Kidney epithelial cell (primary cell): ENCODE measurements at regions not wholly inside any gene's neighbourhood (a gene's known extent, or its start where the extent isn't known, plus 50 kb on each side); places are given as distances from the start of the nearest gene placed in this dataset.

Source experiments
- DNase-seq: peaks from one replicate; pipeline ENCODE4 v3.0.0-alpha.2; 2010; ENCODE audit warnings: low read depth
- H3K27me3 ChIP-seq: 2 replicates; pipeline ENCODE4 v1.6.0; 2011; ENCODE audit warnings: low read length; ENCODE audit not compliant: control insufficient read depth, insufficient read depth
- H3K36me3 ChIP-seq: 2 replicates; pipeline ENCODE4 v1.5.1; 2011; ENCODE audit warnings: low read length; ENCODE audit not compliant: control insufficient read depth, insufficient read depth
- H3K4me3 ChIP-seq: 2 replicates; pipeline ENCODE4 v1.5.1; 2011; ENCODE audit warnings: low read depth, mild to moderate bottlenecking, control low read depth, low read length
- TF ChIP-seq, protein P1 (sequence below): IDR thresholded peaks from 2 replicates; pipeline ENCODE4 v1.5.1; 2011; ENCODE audit warnings: mild to moderate bottlenecking, moderate library complexity, low read length, control low read depth, inconsistent platforms; ENCODE audit not compliant: insufficient read depth, poor library complexity, severe bottlenecking

DNA sequence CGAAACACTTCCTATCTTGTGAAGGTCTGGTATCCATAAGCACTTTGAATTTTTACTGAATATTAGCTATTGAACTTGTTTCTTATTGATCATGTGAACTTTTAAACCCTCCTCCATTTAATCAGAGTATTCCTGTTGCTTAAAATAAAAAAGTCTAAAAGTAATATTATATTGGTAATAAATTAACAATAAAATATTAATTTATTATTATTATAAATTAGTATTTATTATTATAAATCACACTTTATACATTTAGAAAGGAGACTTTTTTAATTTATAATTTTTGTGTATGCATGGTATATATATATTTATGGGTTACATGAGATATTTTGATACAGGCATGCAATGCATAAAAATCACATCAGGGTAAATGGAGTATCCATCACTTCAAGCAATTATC is 295.4 kb upstream of the NETO1 start:
- no peaks in the 10 kb centered on the region for H3K27me3 ChIP-seq
- TF ChIP-seq, protein P1, sequence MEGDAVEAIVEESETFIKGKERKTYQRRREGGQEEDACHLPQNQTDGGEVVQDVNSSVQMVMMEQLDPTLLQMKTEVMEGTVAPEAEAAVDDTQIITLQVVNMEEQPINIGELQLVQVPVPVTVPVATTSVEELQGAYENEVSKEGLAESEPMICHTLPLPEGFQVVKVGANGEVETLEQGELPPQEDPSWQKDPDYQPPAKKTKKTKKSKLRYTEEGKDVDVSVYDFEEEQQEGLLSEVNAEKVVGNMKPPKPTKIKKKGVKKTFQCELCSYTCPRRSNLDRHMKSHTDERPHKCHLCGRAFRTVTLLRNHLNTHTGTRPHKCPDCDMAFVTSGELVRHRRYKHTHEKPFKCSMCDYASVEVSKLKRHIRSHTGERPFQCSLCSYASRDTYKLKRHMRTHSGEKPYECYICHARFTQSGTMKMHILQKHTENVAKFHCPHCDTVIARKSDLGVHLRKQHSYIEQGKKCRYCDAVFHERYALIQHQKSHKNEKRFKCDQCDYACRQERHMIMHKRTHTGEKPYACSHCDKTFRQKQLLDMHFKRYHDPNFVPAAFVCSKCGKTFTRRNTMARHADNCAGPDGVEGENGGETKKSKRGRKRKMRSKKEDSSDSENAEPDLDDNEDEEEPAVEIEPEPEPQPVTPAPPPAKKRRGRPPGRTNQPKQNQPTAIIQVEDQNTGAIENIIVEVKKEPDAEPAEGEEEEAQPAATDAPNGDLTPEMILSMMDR: no peak
- no peak for DNase-seq
- H3K4me3 ChIP-seq: no peak overlapping the region
- no peaks in the 10 kb centered on the region for H3K36me3 ChIP-seq

DNA sequence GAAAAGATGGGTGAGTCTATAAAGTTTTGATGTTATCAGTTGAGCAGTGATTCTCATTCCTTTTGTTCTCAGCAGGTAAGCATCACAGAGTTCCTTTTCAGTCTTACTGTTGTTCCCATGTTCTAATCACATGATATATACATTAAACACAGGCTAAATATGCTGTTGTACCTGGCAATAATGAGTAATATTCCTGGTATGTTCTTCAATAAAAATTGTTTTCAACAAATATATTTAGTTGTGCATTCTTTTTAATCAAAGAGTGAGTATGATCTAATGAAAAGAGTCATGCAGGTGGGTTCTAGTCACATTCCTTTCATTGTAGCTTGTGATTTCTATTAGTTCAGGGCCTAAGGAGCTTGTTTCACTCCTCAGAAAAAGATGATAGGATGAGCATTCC is 288.3 kb upstream of the NETO1 start:
- no peak overlapping the region for H3K4me3 ChIP-seq
- DNase-seq: no peak

DNA sequence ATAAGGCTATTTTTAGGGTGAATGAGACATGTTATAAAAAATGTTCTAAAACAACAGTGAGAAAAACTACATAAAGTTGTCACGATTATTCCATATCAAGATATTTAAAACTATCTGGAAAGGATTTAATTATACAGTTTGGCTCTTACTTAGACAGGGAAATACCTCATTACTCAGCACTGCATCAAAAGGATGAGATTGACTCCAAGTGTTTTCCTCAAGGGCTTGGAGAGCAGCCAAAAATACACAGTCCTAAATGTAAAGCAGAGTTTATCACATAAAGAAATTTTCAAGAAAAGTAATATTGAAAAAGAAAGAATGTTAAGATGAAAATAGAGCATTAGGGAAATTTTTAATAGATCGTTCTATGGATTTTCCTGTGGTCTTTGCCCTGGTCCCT is 285.5 kb upstream of the NETO1 start:
- TF ChIP-seq, protein P1: no peak

More for the DNA sequence above, 288.3 kb upstream of the NETO1 start:
- H3K27me3 ChIP-seq: no peaks in the 10 kb centered on the region
- TF ChIP-seq, protein P1: no peak
- H3K36me3 ChIP-seq: no peaks in the 10 kb centered on the region

DNA sequence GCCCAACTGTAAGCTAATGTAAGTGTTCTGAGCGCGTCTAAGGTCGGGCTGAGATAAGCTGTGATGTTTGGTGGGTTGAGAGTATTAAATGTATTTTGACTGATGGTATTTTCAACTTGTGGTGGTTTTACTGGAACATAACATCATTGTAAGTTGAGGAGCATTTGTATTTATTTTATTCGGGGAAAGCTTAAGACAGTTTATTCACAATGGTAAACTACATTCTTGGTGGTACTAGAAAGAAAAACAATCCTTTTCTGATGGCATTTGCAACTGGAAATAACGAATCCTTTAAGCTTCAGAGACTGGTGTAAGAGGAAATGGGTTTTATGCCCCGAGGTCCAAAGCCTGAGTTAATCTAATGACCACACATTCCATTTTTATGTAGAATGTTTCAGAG is 283.3 kb upstream of the NETO1 start:
- TF ChIP-seq, protein P1: no peak
- DNase-seq: no peak
- Histone ChIP-seq H3K36me3 (no peaks in the 10 kb centered on the region), H3K27me3 (no peaks in the 10 kb centered on the region), H3K4me3 (no peak overlapping the region)

More for the DNA sequence above, 285.5 kb upstream of the NETO1 start:
- H3K4me3 ChIP-seq: no peak overlapping the region
- no peaks in the 10 kb centered on the region for H3K27me3 ChIP-seq
- H3K36me3 ChIP-seq: no peaks in the 10 kb centered on the region
- DNase-seq: no peak

DNA sequence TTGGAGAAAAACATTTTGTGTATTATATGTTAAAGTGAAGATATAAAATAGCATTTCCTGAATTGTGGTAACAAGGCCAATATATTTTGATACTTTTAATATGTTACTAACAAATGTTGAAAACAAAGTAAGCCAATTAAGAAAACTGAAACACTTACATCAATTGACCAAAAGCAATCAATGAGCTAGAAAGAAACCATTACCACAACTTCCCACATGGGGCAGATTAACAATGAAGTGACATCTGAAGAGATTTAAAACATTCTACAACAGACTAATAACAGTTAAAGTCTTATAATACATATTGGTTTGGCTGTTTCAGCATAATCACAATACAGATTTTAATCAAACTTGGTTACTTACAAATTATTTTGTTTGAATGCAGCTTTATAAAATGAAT is 282.4 kb upstream of the NETO1 start:
- Histone ChIP-seq H3K36me3 (no peaks in the 10 kb centered on the region), H3K27me3 (no peaks in the 10 kb centered on the region), H3K4me3 (no peak overlapping the region)
- no peak for DNase-seq
- TF ChIP-seq, protein P1: no peak

DNA sequence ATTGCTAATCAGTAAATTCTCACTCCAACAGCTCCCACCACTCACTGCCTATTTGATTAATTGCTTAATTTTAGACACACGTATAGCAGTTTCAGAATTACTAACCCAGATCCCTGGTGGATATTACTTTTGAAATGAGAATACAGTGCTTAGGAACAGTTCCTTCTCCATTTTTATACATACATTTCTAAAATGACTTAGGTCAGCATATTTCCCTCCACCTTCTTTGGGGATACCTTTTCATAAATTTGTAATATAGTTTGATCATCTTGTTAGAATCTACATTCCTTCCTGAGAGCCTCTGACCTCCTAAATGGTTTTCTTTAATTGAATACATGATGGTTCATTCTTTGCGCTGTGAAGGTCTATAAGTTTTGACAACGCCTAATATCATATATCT is 279.8 kb upstream of the NETO1 start:
- Histone ChIP-seq H3K4me3 (no peak overlapping the region), H3K27me3 (no peaks in the 10 kb centered on the region), H3K36me3 (no peaks in the 10 kb centered on the region)
- no peak for DNase-seq
- TF ChIP-seq, protein P1: no peak
